GM18873 (cell line): ENCODE measurements at regions not wholly inside any gene's neighbourhood (a gene's known extent, or its start where the extent isn't known, plus 50 kb on each side); places are given as distances from the start of the nearest gene placed in this dataset.

Source experiments
- ATAC-seq: cut with Tn5 transposase; IDR thresholded peaks from one replicate; pipeline ENCODE4 v1.9.1; 2021; ENCODE audit warnings: mild to moderate bottlenecking, moderate library complexity, moderate number of reproducible peaks; ENCODE audit not compliant: unreplicated experiment, low FRiP score

GRCh38 chr2:72006188-72006736 lies 141.4 kb downstream of the CYP26B1 start:
- ATAC-seq, result no peak

GRCh38 chr2:72004976-72005375 lies 142.7 kb downstream of the CYP26B1 start:
- ATAC-seq, result no peak

- no peak for ATAC-seq
These were observed 143.3 kb downstream of the CYP26B1 start for GRCh38 chr2:72004201-72004915.

- ATAC-seq, result no peak
These were observed 143.9 kb downstream of the CYP26B1 start for GRCh38 chr2:72003796-72004195.

GRCh38 chr2:72003124-72003523 lies 144.5 kb downstream of the CYP26B1 start:
- ATAC-seq, result no peak

- ATAC-seq, result no peak
These were observed 145.5 kb downstream of the CYP26B1 start for GRCh38 chr2:72001937-72002690.

GRCh38 chr2:72000110-72000509 lies 147.6 kb downstream of the CYP26B1 start:
- no peak for ATAC-seq

GRCh38 chr2:71999580-71999979 lies 148.1 kb downstream of the CYP26B1 start:
- no peak for ATAC-seq

- ATAC-seq, result no peak
These were observed 149.8 kb downstream of the CYP26B1 start for GRCh38 chr2:71997843-71998242.

- ATAC-seq, result no peak
These were observed 152.5 kb downstream of the CYP26B1 start for GRCh38 chr2:71995067-71995665.

- ATAC-seq, result no peak
These were observed 155.6 kb downstream of the CYP26B1 start for GRCh38 chr2:71992036-71992435.

- ATAC-seq, result no peak
These were observed 156.3 kb downstream of the CYP26B1 start for GRCh38 chr2:71991397-71991796.

- no peak for ATAC-seq
These were observed 156.8 kb downstream of the CYP26B1 start for GRCh38 chr2:71990826-71991225.

GRCh38 chr2:71990122-71990521 lies 157.5 kb downstream of the CYP26B1 start:
- no peak for ATAC-seq

- no peak for ATAC-seq
These were observed 158.0 kb downstream of the CYP26B1 start for GRCh38 chr2:71989671-71990070.

- no peak for ATAC-seq
These were observed 159.5 kb downstream of the CYP26B1 start for GRCh38 chr2:71988170-71988569.

GRCh38 chr2:71976685-71977084 lies 171.0 kb downstream of the CYP26B1 start:
- ATAC-seq, result no peak

GRCh38 chr2:71974846-71975245 lies 172.8 kb downstream of the CYP26B1 start:
- no peak for ATAC-seq

- no peak for ATAC-seq
These were observed 176.2 kb downstream of the CYP26B1 start for GRCh38 chr2:71971493-71971892.

GRCh38 chr2:71965530-71965929 lies 182.1 kb downstream of the CYP26B1 start:
- ATAC-seq, result no peak
